WTC11 (cell line): ENCODE measurements at regions not wholly inside any gene's neighbourhood (a gene's known extent, or its start where the extent isn't known, plus 50 kb on each side); places are given as distances from the start of the nearest gene placed in this dataset.

Source experiments
- ATAC-seq: fragments of 200-7000 bp; cut with Tn5 transposase; 2 replicates; pipeline ENCODE4 v1.10.0; 2021; ENCODE audit warnings: mild to moderate bottlenecking, moderate library complexity
- CTCF ChIA-PET: fragments of 300-600 bp; sonication (Branson Sonifier 250); formaldehyde crosslinking; loops from one replicate; lab custom pipeline; 2021; ENCODE audit warnings: antibody characterized with exemption; lab: Charles Lee
- POLR2A ChIA-PET: fragments of 350-600 bp; sonication (Branson Sonifier 250); formaldehyde crosslinking; loops from one replicate; lab custom pipeline; 2021; ENCODE audit warnings: antibody characterized with exemption; lab: Charles Lee
- DNase-seq: peaks from one replicate; pipeline ENCODE4 v3.0.0; 2021; ENCODE audit warnings: low spot score
- H3K27ac Mint-ChIP-seq: 2 replicates; pipeline ENCODE4 v1.8.0; 2021; ENCODE audit warnings: mixed read lengths
- H3K27me3 Mint-ChIP-seq: 2 replicates; pipeline ENCODE4 v1.8.0; 2021; ENCODE audit warnings: low read depth, mild to moderate bottlenecking, moderate library complexity, mixed read lengths
- H3K36me3 Mint-ChIP-seq: 2 replicates; pipeline ENCODE4 v1.8.0; 2021; ENCODE audit warnings: mixed read lengths
- H3K4me1 Mint-ChIP-seq: 2 replicates; pipeline ENCODE4 v1.8.0; 2022; ENCODE audit warnings: mixed read lengths
- H3K4me3 Mint-ChIP-seq: 2 replicates; pipeline ENCODE4 v1.8.0; 2021; ENCODE audit warnings: mild to moderate bottlenecking, moderate library complexity, mixed read lengths
- H3K9me3 Mint-ChIP-seq: 2 replicates; pipeline ENCODE4 v1.8.0; 2021; ENCODE audit warnings: mixed read lengths
- ATF1 ChIP-seq: sonication (generic); formaldehyde crosslinking; IDR thresholded peaks from 2 replicates; pipeline ENCODE4 v1.8.1; 2023; ENCODE audit warnings: mild to moderate bottlenecking, moderate library complexity, missing genetic modification reagents
- ELF4 ChIP-seq: sonication (generic); formaldehyde crosslinking; IDR thresholded peaks from 2 replicates; pipeline ENCODE4 v1.8.1; 2022; ENCODE audit warnings: low read depth, mild to moderate bottlenecking, moderate library complexity, missing genetic modification reagents
- ETV6 ChIP-seq: sonication (generic); formaldehyde crosslinking; IDR thresholded peaks from 2 replicates; pipeline ENCODE4 v1.8.1; 2022; ENCODE audit warnings: mild to moderate bottlenecking, missing genetic modification reagents
- KAT7 ChIP-seq: sonication (generic); formaldehyde crosslinking; IDR thresholded peaks from 2 replicates; pipeline ENCODE4 v1.8.1; 2023; ENCODE audit warnings: missing genetic modification reagents, mild to moderate bottlenecking, borderline replicate concordance
- MXD4 ChIP-seq: fragments of 250-450 bp; sonication (Bioruptor Pico); IDR thresholded peaks from 2 replicates; pipeline ENCODE4 v1.8.0; 2021; ENCODE audit warnings: mild to moderate bottlenecking, moderate library complexity, borderline replicate concordance
- NFYB ChIP-seq: sonication (generic); formaldehyde crosslinking; conservative IDR thresholded peaks from 2 replicates; pipeline ENCODE4 v1.8.0; 2022; ENCODE audit warnings: low read depth, missing genetic modification reagents
- OVOL2 ChIP-seq: fragments of 250-450 bp; sonication (Bioruptor Pico); IDR thresholded peaks from 2 replicates; pipeline ENCODE4 v1.9.0; 2021; ENCODE audit warnings: mild to moderate bottlenecking, borderline replicate concordance
- SMAD3 ChIP-seq: sonication (generic); formaldehyde crosslinking; IDR thresholded peaks from 2 replicates; pipeline ENCODE4 v1.8.0; 2022; ENCODE audit warnings: missing genetic modification reagents, mild to moderate bottlenecking, borderline replicate concordance
- TEAD1 ChIP-seq: sonication (generic); formaldehyde crosslinking; IDR thresholded peaks from 2 replicates; pipeline ENCODE4 v1.8.0; 2022; ENCODE audit warnings: mild to moderate bottlenecking, missing genetic modification reagents
- TEAD4 ChIP-seq: sonication (generic); formaldehyde crosslinking; IDR thresholded peaks from 2 replicates; pipeline ENCODE4 v1.8.0; 2022; ENCODE audit warnings: mild to moderate bottlenecking, missing genetic modification reagents
- USF1 ChIP-seq: sonication (generic); formaldehyde crosslinking; IDR thresholded peaks from 2 replicates; pipeline ENCODE4 v1.8.0; 2022; ENCODE audit warnings: mild to moderate bottlenecking, missing genetic modification reagents
- ZBTB43 ChIP-seq: sonication (generic); formaldehyde crosslinking; IDR thresholded peaks from 2 replicates; pipeline ENCODE4 v1.8.1; 2023; ENCODE audit warnings: mild to moderate bottlenecking, missing genetic modification reagents
- ZNF263 ChIP-seq: sonication (generic); formaldehyde crosslinking; IDR thresholded peaks from 2 replicates; pipeline ENCODE4 v1.8.1; 2022; ENCODE audit warnings: low read depth, mild to moderate bottlenecking, moderate library complexity, missing genetic modification reagents
- ZNF317 ChIP-seq: sonication (generic); formaldehyde crosslinking; IDR thresholded peaks from 2 replicates; pipeline ENCODE4 v1.8.1; 2023; ENCODE audit warnings: low read depth, mild to moderate bottlenecking, moderate library complexity, missing genetic modification reagents, borderline replicate concordance
- ZNF423 ChIP-seq: fragments of 250-450 bp; sonication (Bioruptor Pico); IDR thresholded peaks from 2 replicates; pipeline ENCODE4 v2.1.2; 2022; ENCODE audit warnings: mild to moderate bottlenecking, moderate library complexity
- ZNF671 ChIP-seq: fragments of 250-450 bp; sonication (Bioruptor Pico); IDR thresholded peaks from 2 replicates; pipeline ENCODE4 v1.8.0; 2021; ENCODE audit warnings: mild to moderate bottlenecking
- TF ChIP-seq, protein P1 (sequence below): sonication (generic); formaldehyde crosslinking; IDR thresholded peaks from 2 replicates; pipeline ENCODE4 v1.8.1; 2023; ENCODE audit warnings: mild to moderate bottlenecking, missing genetic modification reagents, moderate library complexity
- TF ChIP-seq, protein P2 (sequence below): sonication (generic); formaldehyde crosslinking; IDR thresholded peaks from 2 replicates; pipeline ENCODE4 v1.8.0; 2022; ENCODE audit warnings: mild to moderate bottlenecking, missing genetic modification reagents
- TF ChIP-seq, protein P3 (sequence below): sonication (generic); formaldehyde crosslinking; IDR thresholded peaks from 2 replicates; pipeline ENCODE4 v1.8.1; 2022; ENCODE audit warnings: low read depth, missing genetic modification reagents, borderline replicate concordance
- TF ChIP-seq, protein P4 (sequence below): sonication (generic); formaldehyde crosslinking; IDR thresholded peaks from 2 replicates; pipeline ENCODE4 v1.8.0; 2022; ENCODE audit warnings: mild to moderate bottlenecking, missing genetic modification reagents

DNA sequence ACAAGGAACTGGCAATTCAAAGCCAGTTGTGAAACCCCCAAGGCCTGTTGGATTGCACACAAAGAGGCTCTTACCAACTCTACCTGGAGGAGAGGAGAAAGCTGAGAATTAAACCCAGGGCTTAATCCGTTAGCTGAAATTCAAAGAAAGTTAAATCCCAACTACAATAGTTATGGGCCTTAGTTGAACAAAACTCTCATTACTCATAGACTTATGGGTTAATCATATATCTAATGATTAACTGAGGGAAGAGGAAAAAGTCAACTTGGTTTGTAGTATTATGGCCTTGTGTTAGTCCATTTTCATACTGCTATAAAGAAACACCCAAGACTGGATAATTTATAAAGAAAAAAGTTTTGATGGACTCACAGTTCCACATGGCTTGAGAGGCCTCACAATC lies 838.2 kb upstream of the ADGRL2 start (continued):
- TF ChIP-seq, protein P1, sequence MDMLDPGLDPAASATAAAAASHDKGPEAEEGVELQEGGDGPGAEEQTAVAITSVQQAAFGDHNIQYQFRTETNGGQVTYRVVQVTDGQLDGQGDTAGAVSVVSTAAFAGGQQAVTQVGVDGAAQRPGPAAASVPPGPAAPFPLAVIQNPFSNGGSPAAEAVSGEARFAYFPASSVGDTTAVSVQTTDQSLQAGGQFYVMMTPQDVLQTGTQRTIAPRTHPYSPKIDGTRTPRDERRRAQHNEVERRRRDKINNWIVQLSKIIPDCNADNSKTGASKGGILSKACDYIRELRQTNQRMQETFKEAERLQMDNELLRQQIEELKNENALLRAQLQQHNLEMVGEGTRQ (CRISPR knock-in tag), result no peak
- TF ChIP-seq ZNF317 (CRISPR knock-in tag) (no peak), SMAD3 (no peak), NFYB (CRISPR knock-in tag) (no peak), TEAD1 (CRISPR knock-in tag) (no peak), ZNF423 (CRISPR knock-in tag) (no peak), OVOL2 (CRISPR knock-in tag) (no peak), TEAD4 (CRISPR knock-in tag) (no peak)
- TF ChIP-seq, protein P2, sequence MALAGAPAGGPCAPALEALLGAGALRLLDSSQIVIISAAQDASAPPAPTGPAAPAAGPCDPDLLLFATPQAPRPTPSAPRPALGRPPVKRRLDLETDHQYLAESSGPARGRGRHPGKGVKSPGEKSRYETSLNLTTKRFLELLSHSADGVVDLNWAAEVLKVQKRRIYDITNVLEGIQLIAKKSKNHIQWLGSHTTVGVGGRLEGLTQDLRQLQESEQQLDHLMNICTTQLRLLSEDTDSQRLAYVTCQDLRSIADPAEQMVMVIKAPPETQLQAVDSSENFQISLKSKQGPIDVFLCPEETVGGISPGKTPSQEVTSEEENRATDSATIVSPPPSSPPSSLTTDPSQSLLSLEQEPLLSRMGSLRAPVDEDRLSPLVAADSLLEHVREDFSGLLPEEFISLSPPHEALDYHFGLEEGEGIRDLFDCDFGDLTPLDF (CRISPR knock-in tag), result no peak

DNA sequence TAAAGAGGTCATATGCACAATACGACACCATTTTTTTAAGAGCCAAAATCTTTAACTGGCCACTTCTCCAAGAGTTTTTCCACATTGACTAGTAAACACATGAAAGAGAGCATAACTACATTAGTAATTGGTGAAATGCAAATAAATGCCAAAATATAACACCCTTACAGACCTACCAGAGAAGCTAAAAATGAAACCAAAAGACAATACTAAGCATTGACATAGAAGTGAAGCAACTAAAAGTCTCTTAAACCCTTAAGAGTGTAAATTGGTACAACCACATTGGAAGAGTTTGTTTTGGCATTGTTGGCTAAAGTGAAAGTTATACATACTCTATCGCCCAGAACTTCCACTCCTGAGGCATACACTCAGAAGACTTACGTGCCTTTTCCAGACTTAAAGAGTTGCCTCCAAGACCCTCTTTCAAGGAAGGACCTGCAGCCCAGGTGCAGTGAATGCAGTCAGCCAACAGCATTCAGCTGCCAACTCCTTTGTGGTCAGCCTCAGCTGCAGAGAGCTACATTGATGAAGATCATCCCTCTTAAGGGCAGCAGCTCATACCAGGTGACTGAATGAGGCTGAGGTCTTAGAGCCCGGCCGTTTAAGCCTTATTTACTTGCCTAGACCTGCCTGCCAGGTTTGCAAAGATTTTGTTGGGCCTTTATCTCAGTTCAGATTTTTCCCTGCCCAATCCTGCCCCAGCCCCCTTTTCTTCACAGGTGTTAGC lies 839.1 kb upstream of the ADGRL2 start:
- Mint-ChIP-seq H3K4me1 (peaks cover 13% of the 10 kb centered on the region), H3K27ac (no peak overlapping the region), H3K4me3 (no peak overlapping the region), H3K9me3 (no peaks in the 10 kb centered on the region), H3K36me3 (no peaks in the 10 kb centered on the region), H3K27me3 (no peaks in the 10 kb centered on the region)
- POLR2A ChIA-PET, result no interaction called here
- TF ChIP-seq, protein P3, sequence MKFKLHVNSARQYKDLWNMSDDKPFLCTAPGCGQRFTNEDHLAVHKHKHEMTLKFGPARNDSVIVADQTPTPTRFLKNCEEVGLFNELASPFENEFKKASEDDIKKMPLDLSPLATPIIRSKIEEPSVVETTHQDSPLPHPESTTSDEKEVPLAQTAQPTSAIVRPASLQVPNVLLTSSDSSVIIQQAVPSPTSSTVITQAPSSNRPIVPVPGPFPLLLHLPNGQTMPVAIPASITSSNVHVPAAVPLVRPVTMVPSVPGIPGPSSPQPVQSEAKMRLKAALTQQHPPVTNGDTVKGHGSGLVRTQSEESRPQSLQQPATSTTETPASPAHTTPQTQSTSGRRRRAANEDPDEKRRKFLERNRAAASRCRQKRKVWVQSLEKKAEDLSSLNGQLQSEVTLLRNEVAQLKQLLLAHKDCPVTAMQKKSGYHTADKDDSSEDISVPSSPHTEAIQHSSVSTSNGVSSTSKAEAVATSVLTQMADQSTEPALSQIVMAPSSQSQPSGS (CRISPR knock-in tag), result no peak
- TF ChIP-seq MXD4, result no peak
- TF ChIP-seq, protein P4, sequence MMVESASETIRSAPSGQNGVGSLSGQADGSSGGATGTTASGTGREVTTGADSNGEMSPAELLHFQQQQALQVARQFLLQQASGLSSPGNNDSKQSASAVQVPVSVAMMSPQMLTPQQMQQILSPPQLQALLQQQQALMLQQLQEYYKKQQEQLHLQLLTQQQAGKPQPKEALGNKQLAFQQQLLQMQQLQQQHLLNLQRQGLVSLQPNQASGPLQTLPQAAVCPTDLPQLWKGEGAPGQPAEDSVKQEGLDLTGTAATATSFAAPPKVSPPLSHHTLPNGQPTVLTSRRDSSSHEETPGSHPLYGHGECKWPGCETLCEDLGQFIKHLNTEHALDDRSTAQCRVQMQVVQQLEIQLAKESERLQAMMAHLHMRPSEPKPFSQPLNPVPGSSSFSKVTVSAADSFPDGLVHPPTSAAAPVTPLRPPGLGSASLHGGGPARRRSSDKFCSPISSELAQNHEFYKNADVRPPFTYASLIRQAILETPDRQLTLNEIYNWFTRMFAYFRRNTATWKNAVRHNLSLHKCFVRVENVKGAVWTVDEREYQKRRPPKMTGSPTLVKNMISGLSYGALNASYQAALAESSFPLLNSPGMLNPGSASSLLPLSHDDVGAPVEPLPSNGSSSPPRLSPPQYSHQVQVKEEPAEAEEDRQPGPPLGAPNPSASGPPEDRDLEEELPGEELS (CRISPR knock-in tag), result no peak
- no peak for TF ChIP-seq ZBTB43 (CRISPR knock-in tag)
- ATAC-seq (no peak), DNase-seq (no peak)
- CTCF ChIA-PET, result no interaction called here

DNA sequence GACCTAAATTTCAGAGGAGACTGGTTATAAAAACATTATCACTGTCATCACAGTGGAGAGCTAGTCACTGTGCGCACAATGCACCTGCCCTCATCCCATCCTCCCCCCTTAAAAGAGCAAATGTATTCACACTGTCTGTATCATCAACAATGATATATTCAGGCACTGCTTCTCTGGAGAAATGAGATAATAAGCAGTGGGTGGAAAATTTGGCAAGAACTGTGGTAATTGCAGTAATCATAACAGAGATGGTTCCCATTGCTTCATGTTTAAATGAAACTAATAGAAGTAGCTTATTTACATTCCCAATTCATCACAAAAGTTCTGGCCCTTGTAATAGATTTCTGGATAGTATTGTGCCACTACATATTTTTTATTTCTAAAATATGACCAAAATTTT lies 867.4 kb upstream of the ADGRL2 start:
- no peak for DNase-seq
- Mint-ChIP-seq H3K4me3 (no peak overlapping the region), H3K27ac (no peak overlapping the region), H3K27me3 (peaks cover 3% of the 10 kb centered on the region), H3K36me3 (peaks cover 16% of the 10 kb centered on the region), H3K9me3 (peaks cover 32% of the 10 kb centered on the region), H3K4me1 (no peaks in the 10 kb centered on the region)
- ATAC-seq, result no peak
- TF ChIP-seq, protein P1 (CRISPR knock-in tag), result no peak
- TF ChIP-seq ZNF263 (no peak), KAT7 (no peak), ATF1 (CRISPR knock-in tag) (no peak), USF1 (no peak), OVOL2 (CRISPR knock-in tag) (no peak), ZNF671 (no peak), ELF4 (CRISPR knock-in tag) (no peak), ETV6 (CRISPR knock-in tag) (no peak), ZBTB43 (CRISPR knock-in tag) (no peak)
- TF ChIP-seq, protein P3 (CRISPR knock-in tag), result no peak
- ChIA-PET POLR2A (no interaction called here), CTCF (no interaction called here)
